CMK (cell line): ENCODE measurements at regions not wholly inside any gene's neighbourhood (a gene's known extent, or its start where the extent isn't known, plus 50 kb on each side); places are given as distances from the start of the nearest gene placed in this dataset.
"Not testable (repeated sequence)": the region's sequence is repeated elsewhere in the genome, so short reads cannot be mapped to it uniquely, and the experiment has no call there.

Experiments used
- DNase-seq: peaks from one replicate; pipeline ENCODE4 v3.0.0-alpha.2; 2010; ENCODE audit warnings: low read depth

- DNase-seq = no peak
Measured at GRCh38 chr4:27638163-27638915, 777.7 kb downstream of the STIM2 start.

- DNase-seq = no peak
Measured at GRCh38 chr4:27643101-27643500, 782.5 kb downstream of the STIM2 start.

DNA sequence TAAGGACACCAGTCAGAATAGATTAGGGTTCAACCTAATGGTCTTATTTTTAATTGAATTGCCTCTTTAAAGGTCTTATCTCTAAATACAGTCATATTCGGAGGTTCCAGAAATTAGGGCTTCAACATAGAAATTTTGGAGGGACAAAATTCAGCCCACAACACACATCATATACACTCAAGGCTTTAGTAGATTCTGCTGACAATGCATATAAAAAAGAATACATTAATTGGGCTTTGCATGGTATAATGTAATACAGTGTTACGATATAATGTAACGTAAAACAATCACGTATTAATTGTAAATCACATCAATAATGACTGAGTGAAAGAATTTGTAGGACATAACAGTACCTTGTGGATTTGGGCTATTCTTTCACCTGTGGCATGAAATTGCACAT is 787.8 kb downstream of the STIM2 start:
- DNase-seq = no peak

DNA sequence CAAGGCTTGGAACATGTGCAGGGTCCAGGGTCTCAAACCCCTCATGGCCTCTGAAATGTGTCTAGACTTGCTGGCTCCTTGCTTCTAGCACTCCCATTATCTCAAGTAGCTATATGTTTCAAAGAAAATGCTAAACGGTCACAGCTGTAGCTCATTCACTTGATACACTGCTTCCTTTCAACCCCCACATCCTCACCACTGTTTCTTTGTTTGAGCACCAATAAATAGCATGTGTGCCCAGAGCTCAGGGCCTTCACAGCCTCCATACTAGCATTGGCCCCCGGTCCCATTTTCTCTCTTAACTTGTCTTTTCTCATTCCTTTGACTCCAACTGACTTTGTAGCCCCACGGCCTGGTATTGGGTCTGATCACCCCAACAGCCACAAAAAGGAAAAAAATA is 801.8 kb downstream of the STIM2 start:
- no peak for DNase-seq

DNA sequence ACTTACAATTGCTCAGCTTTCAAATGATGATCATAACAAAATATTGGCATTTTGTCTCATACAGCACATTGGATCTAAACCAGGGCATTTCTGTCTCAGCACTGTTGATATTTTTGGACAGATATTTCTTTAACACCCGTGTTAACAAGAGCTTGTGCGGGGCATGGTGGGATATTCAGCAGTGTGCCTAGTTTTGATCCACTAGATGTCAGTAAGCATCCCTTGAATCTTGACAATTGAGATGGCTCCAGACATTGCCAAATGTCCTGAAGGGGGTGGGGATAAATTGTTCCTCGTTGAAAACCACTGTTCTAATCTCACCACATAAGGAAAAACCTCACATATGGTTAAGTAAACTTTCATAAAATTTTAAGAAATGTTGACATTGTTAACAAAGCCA is 806.3 kb downstream of the STIM2 start:
- DNase-seq = no peak

DNA sequence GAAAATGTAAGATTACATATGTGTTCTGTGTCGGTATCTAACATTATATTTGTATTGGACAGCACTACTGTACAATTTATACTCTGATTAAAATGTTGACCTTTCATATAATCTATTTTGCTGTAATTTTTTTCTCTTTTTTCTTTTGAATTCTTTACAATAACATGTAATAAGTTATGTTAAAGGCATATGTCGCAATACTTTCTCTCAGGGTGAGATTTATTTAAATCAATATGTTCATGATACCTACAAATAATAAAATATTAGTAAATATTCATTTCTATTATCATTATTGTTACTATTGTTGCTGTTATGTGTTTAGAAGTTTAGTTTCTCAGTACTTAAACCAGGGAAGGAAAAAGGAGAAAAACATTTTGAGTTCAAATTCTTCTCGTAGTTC is 807.4 kb downstream of the STIM2 start:
- no peak for DNase-seq

- no peak for DNase-seq
Measured at GRCh38 chr4:27678027-27678426, 817.4 kb downstream of the STIM2 start.

DNA sequence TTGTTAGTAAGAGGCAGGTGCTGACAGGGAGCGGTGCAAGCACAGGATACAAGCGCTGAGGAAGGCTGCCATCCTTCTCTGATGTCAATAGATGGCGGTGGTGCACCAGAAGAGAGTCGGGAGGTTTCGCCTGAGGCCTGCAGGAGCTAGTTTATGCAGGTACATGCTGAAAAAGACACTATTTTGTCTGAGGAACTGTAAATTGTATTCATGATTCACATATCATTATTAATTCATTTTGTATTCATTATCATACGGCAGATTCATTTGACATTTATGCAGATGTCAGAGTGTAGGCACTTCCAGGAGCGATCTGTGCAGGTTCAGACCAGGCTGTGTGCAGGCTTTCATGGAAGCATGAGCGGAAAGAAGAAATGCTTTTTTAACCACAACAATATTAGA is 824.0 kb downstream of the STIM2 start:
- DNase-seq = no peak

DNA sequence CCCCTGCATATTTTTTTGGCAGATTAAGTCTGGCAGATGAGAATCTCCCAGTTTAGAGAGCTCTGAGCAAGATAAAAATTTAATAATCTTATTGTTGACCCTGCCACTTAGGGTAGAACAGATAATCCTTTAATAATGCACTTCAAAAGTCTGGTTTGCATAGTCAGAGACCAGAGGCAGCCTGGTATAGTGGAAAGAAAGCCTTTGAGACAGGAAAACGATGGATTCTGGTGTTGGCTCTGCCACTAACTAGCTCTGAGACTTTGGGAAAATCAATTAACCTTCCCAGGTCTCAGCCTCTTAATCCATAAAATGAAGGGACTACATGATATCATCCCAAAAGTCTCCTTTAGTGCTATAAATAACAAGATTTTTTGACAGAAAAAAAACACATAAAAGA is 824.5 kb downstream of the STIM2 start:
- no peak for DNase-seq

DNA sequence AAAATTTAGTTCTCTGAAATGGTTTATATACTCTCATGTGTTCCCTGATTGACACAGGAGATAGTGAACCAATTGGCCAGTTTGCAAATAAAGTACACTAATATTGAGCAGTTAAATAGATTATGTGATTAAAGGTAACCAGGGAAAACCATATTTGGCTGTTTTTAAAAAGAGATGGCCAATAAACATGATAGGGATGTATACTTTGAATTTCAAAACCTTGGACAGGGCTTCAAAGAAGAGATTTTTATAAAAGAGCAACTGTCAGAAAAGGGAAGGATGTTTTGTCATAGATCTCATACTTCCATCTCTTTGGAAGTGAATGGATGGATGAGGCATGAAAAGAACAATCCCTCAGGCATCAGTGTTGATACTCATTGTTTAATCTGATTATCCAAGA is 825.3 kb downstream of the STIM2 start:
- DNase-seq = no peak

- DNase-seq = no peak
Measured at GRCh38 chr4:27692158-27692557, 831.5 kb downstream of the STIM2 start.

DNA sequence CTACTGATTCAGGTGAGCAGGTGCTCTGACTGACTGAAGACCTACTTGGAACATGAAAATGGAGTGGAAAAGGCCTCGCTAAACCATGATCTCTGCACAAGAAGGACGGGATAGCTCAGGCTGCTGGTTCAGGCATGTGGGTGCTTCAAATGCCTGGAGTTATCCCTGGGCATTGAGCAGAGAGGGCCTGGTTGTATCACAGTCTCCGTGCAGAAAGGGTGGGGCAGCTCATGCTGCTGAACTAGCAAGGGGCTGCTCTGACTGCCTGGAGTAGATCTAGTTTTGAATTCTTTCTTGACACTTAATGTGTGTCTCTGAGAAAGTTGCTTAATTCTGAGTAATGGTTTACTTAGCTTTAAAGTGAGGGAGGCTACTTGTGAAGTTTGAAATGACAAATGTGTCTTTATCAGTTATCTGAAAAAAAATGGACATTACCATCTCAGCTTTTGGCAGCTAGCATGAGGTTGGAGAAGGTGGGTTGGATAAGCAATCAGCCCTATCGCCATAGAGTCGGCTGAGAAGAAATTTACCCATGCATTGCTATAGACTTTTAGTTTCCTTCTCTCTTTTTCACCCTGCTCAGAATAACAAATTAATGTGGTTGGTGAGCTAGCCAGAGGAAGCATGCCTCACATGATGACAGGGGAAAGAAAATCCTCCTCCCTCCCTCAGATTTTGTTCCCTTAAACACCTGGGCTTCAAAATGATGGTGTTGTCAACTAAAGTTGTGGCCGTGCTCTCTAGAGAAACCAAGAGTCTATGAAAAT is 832.4 kb downstream of the STIM2 start:
- no peak for DNase-seq

DNA sequence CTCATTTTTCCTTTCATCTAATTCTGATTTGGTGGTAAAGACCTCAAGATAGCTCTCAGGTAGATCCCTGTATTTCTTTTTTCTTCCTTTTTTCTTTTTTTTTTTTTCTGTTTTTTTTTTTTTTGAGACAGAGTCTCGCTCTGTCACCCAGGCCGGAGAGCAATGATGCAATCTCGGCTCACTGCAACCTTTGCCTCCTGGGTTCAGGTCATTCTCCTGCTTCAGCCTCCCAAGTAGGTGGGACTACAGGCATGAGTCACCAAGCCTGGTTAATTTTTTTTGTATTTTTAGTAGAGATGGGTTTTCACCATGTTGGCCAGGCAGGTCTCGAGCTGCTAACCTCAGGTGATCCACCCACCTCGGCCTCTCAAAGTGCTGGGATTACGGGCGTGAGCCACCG is 835.6 kb downstream of the STIM2 start:
- not testable (repeated sequence) for DNase-seq

DNA sequence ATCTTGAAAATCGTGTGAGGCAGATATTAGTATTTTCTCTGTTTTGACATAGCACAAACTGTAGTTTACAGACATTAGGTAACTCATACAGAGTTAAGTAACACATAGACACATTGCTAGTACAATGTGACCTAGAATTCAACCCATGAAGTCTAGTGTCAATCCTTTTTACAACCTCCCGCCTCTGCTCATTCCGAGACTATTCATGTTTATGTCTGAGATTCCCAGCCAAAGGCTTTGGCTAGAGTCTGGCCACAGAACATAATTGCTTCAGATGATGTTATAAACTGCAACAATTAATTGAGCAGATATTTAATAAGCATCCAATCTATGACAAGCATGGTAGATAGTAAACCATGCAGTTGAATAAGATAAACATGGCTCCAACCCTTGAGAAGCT is 841.0 kb downstream of the STIM2 start:
- no peak for DNase-seq

DNA sequence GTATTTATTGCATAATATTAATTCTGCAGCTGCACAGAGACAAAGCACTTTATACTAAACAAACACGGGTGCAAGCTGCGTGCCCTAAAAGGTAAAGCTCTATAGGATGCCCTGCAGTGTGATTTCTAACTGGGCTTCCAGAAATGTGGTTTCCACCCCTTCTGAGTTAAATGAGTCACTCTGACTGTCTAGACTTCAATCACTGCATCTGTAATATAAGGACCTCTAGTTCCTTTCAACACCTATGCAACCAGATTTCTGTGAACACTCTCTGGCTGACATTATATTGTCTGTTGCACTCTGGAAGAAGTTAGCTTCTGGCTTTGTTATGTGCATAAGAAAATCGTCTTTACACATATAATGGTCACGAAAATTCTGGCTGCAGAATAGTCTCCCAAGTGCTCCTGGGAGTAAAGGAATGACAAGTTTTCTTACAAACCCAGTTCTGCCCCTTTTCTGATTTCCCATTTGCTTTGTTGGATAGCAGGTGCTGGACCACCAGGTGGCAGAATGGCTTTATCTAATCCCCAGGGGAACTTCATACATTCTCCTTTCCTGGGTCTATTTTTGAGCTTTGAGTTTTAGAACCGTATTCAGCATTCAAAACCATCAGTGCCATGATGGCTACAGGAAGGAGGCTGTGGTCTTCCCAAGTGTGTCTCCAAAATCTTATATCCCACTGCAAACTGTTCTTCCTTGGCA is 842.2 kb downstream of the STIM2 start:
- DNase-seq = no peak

GRCh38 chr4:27703771-27704170 is 843.1 kb downstream of the STIM2 start:
- no peak for DNase-seq

- no peak for DNase-seq
Measured at GRCh38 chr4:27711041-27711440, 850.4 kb downstream of the STIM2 start.

GRCh38 chr4:27714073-27714472 is 853.4 kb downstream of the STIM2 start:
- no peak for DNase-seq

DNA sequence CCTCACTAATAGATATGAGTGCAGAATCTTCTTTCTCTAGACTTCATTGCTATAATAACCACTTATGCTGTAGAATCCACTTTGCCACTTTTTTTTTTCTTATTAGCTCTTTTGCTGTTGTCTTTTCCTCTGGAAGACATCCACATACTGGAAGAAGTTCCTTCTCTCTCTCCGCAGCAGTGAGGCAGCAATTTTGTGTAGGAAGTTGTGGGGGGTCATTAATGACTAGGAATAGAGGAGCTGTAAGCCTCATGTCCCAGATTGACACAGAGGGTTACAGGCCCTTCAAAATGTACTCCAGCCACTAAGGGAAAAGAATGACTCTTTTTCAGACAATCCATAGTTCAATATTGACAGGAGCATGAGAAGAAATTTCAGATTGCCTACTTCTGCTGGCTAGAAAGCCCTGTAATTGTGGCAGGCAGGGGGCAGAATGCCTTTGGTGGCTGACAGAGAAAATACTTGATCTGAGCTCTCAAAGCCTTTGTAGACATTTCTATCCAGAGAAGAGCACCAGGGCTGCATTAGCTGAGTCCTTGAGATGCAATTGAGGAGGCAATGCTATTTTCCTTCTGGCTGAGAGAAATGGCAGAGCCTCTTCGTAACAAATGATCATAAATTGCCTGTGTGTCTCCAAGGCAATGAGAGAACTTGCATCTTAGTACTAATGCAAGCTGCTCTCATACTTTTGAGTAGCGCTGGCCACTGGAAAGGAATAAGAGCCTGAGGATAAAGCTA is 856.2 kb downstream of the STIM2 start:
- DNase-seq = no peak

DNA sequence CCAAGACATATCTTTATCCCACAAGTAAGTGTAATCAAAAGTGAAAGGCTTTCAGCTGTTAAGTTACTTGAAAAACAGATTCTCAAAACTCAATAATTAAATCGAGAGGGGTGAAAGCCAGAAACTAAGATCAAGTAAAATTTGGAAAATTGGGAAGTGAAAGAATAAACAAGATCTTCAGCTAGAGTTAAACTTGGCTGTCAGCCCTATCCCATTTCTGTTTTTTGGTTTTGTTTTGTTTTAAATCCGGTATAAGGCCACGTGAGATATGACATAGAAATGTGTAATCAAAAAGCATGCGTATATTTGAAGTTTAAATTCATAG is 856.8 kb downstream of the STIM2 start:
- DNase-seq = no peak

DNA sequence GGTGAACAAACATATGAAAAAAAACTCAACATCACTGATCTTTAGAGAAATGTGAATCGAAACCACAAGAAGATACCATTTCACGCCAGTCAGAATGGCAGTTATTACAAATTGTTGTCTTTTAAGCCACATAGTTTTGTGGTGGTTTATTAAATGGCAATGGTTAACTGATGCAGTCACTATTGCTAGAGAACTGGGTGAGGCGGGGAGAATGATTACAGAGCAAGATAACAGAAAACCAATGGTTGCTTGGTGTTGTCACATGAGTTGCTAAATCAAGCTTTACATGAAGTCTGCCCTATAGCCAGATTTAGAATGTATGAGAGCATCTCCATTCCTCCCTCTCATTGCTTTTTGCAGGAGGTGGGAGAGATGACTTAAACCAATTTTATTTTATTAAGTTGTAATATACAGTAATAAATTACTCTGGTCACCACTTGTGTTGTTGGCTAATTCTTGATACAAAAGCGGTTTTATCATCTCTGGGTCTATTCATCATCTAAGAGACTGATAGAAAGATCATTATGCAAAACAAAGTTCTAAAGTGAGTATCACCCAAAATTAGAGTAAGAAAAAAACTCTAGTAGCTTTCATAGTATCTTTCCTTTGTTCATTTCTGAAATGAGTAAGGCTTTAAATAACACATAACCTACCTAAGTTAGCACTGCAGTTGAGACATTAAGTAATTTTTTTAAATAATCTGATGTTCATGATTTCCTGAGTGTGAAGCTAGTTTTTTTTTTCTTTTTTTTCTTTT is 859.5 kb downstream of the STIM2 start:
- no peak for DNase-seq

GRCh38 chr4:27721193-27721592 is 860.6 kb downstream of the STIM2 start:
- no peak for DNase-seq
